ENCODE measurements at regions not wholly inside any gene's neighbourhood (a gene's known extent, or its start where the extent isn't known, plus 50 kb on each side); places are given as distances from the start of the nearest gene placed in this dataset.

GRCh38 chrX:20969565-20969964, 404.7 kb upstream of the CNKSR2 start:
- intact Hi-C loops (cut with DNase I), result no loop called here
- DNase-seq, result no peak
- Histone ChIP-seq H3K9me3 (no peaks in the 10 kb centered on the region), H3K27me3 (no peaks in the 10 kb centered on the region), H3K4me1 (no peaks in the 10 kb centered on the region), H3K4me3 (no peak overlapping the region), H3K36me3 (no peaks in the 10 kb centered on the region), H3K9ac (ENCODE audit: low read depth in 2 of 2, low read length in 2 of 2) (no peak overlapping the region), H3K27ac (no peak overlapping the region)
- TF ChIP-seq CTCF (IDR thresholded peaks at IDR 0.05), result no peak

- no peak overlapping the region for H3K27ac ChIP-seq
- H3K36me3 ChIP-seq, result no peaks in the 10 kb centered on the region
- no peaks in the 10 kb centered on the region for H3K4me1 ChIP-seq
- H3K27me3 ChIP-seq, result no peaks in the 10 kb centered on the region
- no peak overlapping the region for H3K4me3 ChIP-seq
- H3K9me3 ChIP-seq, result no peaks in the 10 kb centered on the region
- intact Hi-C loops (cut with DNase I), result no loop called here
- H3K9ac ChIP-seq (ENCODE audit: low read depth in 2 of 2, low read length in 2 of 2), result no peak overlapping the region
- no peak for TF ChIP-seq CTCF (IDR thresholded peaks at IDR 0.05)
- no peak for DNase-seq
Measured at GRCh38 chrX:20968996-20969395, 405.2 kb upstream of the CNKSR2 start.

GRCh38 chrX:20967725-20968124, 406.5 kb upstream of the CNKSR2 start:
- Histone ChIP-seq H3K27me3 (no peaks in the 10 kb centered on the region), H3K4me1 (no peaks in the 10 kb centered on the region), H3K36me3 (no peaks in the 10 kb centered on the region), H3K27ac (no peak overlapping the region), H3K9me3 (no peaks in the 10 kb centered on the region), H3K4me3 (no peak overlapping the region), H3K9ac (ENCODE audit: low read depth in 2 of 2, low read length in 2 of 2) (no peak overlapping the region)
- DNase-seq, result no peak
- intact Hi-C loops (cut with DNase I), result no loop called here
- TF ChIP-seq CTCF (IDR thresholded peaks at IDR 0.05), result no peak

GRCh38 chrX:20965270-20966044, 408.8 kb upstream of the CNKSR2 start:
- H3K27me3 ChIP-seq, result no peaks in the 10 kb centered on the region
- DNase-seq, result no peak
- intact Hi-C loops (cut with DNase I), result no loop called here

GRCh38 chrX:20954014-20954413, 420.2 kb upstream of the CNKSR2 start:
- H3K9me3 ChIP-seq, result no peaks in the 10 kb centered on the region
- no peak overlapping the region for H3K27ac ChIP-seq
- H3K4me3 ChIP-seq, result no peak overlapping the region
- DNase-seq, result no peak
- no peak overlapping the region for H3K9ac ChIP-seq (ENCODE audit: low read depth in 2 of 2, low read length in 2 of 2)
- H3K36me3 ChIP-seq, result no peaks in the 10 kb centered on the region
- TF ChIP-seq CTCF (IDR thresholded peaks at IDR 0.05), result no peak
- intact Hi-C loops (cut with DNase I), result no loop called here
- no peaks in the 10 kb centered on the region for H3K27me3 ChIP-seq
- no peaks in the 10 kb centered on the region for H3K4me1 ChIP-seq

More at GRCh38 chrX:20965270-20966044, 408.8 kb upstream of the CNKSR2 start:
- Histone ChIP-seq H3K4me1 (no peaks in the 10 kb centered on the region), H3K36me3 (no peaks in the 10 kb centered on the region), H3K9me3 (no peaks in the 10 kb centered on the region), H3K27ac (no peak overlapping the region), H3K9ac (ENCODE audit: low read depth in 2 of 2, low read length in 2 of 2) (no peak overlapping the region), H3K4me3 (no peak overlapping the region)
- TF ChIP-seq CTCF (IDR thresholded peaks at IDR 0.05), result no peak

All from colonic mucosa (tissue), 4 donors.